DMS 273 (cell line): ENCODE measurements at regions not wholly inside any gene's neighbourhood (a gene's known extent, or its start where the extent isn't known, plus 50 kb on each side); places are given as distances from the start of the nearest gene placed in this dataset.
"Not testable (repeated sequence)": the region's sequence is repeated elsewhere in the genome, so short reads cannot be mapped to it uniquely, and the experiment has no call there.

Experiments
- DNase-seq: peaks from one replicate; lab custom pipeline; 2025; ENCODE audit not compliant: unreplicated experiment; lab: John Stamatoyannopoulos, UW

- DNase-seq = no peak
Measured at GRCh38 chr13:22777207-22777606, 403.6 kb upstream of the SGCG start.

- DNase-seq = no peak
Measured at GRCh38 chr13:22789027-22789593, 391.7 kb upstream of the SGCG start.

- DNase-seq = no peak
Measured at GRCh38 chr13:22789916-22790315, 390.9 kb upstream of the SGCG start.

- DNase-seq = no peak
Measured at GRCh38 chr13:22793598-22794134, 387.1 kb upstream of the SGCG start.

- DNase-seq = no peak
Measured at GRCh38 chr13:22800526-22801401, 380.0 kb upstream of the SGCG start.

- peak; percentile 16 for DNase-seq
Measured at GRCh38 chr13:22801402-22802003, 379.3 kb upstream of the SGCG start.

GRCh38 chr13:22812793-22813192 lies 368.0 kb upstream of the SGCG start:
- no peak for DNase-seq

- DNase-seq = not testable (repeated sequence)
Measured at GRCh38 chr13:22813531-22814377, 367.0 kb upstream of the SGCG start.

GRCh38 chr13:22814433-22814832 lies 366.3 kb upstream of the SGCG start:
- DNase-seq = not testable (repeated sequence)

GRCh38 chr13:22821589-22821988 lies 359.2 kb upstream of the SGCG start:
- no peak for DNase-seq

- DNase-seq = no peak
Measured at GRCh38 chr13:22825186-22825585, 355.6 kb upstream of the SGCG start.

- DNase-seq = no peak
Measured at GRCh38 chr13:22828081-22828480, 352.7 kb upstream of the SGCG start.

- DNase-seq = no peak
Measured at GRCh38 chr13:22836475-22836874, 344.3 kb upstream of the SGCG start.

- DNase-seq = no peak
Measured at GRCh38 chr13:22837980-22838647, 342.7 kb upstream of the SGCG start.

- no peak for DNase-seq
Measured at GRCh38 chr13:22839603-22840530, 340.9 kb upstream of the SGCG start.

- DNase-seq = no peak
Measured at GRCh38 chr13:22846551-22846950, 334.2 kb upstream of the SGCG start.

GRCh38 chr13:22848539-22849052 lies 332.2 kb upstream of the SGCG start:
- no peak for DNase-seq

- no peak for DNase-seq
Measured at GRCh38 chr13:22855926-22856325, 324.9 kb upstream of the SGCG start.

- not testable (repeated sequence) for DNase-seq
Measured at GRCh38 chr13:22858980-22859379, 321.8 kb upstream of the SGCG start.
